GM18861 (cell line): ENCODE measurements at regions not wholly inside any gene's neighbourhood (a gene's known extent, or its start where the extent isn't known, plus 50 kb on each side); places are given as distances from the start of the nearest gene placed in this dataset.

Experiments
- ATAC-seq: cut with Tn5 transposase; IDR thresholded peaks from one replicate; pipeline ENCODE4 v1.9.1; 2021; ENCODE audit not compliant: unreplicated experiment

GRCh38 chr10:129393812-129394211 is 73.2 kb upstream of the MGMT start:
- no peak for ATAC-seq

DNA sequence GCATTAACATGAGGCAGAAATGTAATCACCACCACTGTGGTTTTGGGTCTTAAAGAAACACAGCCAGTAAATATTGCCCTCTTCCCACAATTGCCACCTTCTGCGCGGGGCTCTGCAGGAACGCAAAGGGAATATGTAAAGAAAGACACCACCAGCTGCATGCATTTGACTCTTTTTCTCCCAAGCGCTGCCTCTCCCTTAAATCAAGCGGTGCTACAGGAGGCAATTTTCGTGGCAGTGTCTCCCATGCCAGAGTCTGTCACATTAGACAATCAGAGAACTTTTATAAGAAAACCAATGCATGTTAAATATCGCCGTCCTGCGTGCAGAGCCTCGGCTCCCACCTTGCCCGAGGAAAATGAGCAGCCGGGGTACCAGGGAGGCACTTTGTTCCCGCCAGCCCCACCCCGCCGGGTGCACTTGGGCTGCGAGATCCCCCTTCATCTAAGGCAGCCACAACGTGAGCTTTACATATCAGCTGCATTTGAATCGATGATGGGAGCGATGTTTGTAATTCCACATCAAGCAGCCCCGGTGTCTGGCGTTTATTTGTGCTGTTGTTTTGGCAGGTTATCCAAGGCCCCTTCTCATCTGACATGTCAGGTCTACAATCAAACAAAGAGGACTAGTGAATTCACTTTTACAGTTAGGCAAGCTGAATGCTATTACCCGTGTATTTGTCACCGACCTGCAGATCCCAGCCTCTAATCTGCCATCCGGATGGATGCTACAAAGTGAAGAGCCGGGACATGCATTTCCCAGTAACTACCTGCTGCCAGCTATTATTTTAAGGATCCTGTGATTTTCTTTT is 72.3 kb upstream of the MGMT start:
- no peak for ATAC-seq

DNA sequence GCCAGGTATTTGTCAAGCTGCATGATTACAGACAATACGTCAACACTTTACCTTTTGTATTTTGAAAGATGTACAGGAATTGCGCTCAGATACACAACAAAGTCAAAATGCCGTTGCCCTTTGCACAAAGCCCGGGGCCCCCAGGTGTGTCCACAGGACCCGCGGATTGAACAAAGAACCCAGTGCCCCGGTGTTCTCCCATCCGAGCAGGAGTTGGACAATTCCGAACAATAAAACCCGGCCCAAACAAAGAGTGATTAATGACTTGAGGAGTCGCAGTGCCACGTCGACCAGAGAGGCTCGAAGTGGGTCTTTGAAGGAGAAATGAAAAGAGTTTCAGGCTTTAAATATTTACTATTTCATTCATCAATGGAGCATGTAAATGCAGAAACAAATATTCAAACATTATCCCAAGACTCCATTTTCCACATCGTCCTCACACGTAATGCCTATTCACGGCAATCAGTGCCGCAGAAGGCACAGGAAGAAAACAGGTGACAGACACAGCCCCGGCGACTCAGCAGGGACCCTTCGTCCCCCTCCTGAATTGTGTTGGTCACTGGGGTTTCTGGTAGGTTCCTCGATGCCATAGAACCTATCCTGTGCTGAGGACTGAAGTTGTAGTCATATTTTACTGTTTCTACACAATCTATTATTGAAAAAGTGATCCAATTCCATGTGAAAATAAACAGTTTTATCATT is 70.9 kb upstream of the MGMT start:
- ATAC-seq, result no peak

- no peak for ATAC-seq
These were observed 69.7 kb upstream of the MGMT start for GRCh38 chr10:129397198-129397974.

DNA sequence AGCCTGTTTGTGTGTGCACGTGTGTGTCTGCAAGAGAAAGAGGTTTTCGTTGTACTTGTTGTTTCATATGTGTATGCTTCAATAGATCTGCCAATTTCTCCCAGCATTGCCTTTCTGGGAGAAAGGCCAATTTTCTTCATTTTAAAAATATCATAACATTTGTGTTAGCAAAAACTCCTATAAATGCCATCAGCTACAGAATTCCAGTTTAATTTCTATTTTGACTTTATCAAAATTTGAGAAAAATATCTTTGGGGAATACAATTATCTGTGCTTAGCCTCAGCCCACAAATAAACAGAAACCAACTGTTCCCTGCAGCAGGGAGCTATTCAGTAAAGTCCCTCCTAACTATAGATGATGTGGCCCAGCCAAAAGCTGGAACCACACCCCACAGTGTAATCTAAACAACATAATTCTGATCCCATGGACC is 68.3 kb upstream of the MGMT start:
- no peak for ATAC-seq

DNA sequence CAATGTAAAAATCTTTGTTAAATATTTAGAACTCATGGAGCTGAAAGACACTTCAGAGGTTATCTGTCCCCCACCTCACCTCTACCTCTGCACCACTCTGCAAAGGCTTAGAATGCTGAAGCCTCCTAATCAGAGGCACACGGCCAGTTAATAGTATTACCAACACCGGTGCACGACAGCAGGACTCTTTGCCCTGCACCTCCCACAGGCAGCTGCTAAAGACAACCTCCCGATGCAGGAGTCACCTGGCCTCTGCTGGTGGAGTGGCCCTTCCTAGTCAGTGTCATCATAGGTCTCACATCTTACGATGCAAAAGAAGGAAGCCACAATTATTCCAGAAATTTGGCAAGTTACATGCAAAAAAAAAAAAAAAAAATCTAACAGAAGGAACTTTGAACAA is 66.6 kb upstream of the MGMT start:
- no peak for ATAC-seq

DNA sequence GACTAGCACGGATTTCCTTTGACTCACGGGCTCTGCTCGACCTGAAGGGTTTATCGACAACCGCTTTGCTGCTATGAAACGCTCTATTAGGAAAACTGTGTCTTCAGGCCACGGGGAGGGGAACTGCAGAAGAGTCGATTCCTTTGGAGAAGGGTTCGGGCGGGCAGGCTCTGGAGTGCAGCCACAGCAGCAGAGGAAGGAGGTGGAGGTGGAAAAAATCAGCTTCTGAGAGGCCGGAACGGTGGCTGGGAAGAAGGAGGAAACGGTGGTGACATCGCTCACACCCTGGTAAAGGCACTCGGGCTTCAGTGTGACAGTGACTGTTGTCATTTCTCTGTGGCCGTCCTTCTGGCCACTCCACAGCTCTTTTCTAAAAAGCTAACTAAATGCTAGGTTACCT is 64.6 kb upstream of the MGMT start:
- no peak for ATAC-seq

DNA sequence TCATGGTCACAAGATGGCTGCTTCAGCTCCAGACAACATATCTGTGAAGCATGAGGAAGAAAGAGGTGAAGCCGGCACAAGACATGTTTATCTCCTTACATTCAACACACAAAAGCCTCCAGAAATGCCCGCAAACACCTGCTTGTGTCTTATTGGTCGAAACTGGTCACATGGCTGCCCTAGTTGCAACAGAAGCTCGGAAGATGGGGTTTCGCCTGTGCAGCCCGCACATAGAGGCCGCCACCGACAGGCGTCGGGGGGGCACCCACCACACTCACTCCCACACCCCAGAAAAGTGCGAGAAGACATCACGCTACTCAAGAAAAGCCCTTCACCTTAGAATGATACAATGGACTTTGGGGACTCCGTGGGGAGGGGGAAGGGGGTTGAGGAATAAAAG is 63.0 kb upstream of the MGMT start:
- ATAC-seq, result no peak

DNA sequence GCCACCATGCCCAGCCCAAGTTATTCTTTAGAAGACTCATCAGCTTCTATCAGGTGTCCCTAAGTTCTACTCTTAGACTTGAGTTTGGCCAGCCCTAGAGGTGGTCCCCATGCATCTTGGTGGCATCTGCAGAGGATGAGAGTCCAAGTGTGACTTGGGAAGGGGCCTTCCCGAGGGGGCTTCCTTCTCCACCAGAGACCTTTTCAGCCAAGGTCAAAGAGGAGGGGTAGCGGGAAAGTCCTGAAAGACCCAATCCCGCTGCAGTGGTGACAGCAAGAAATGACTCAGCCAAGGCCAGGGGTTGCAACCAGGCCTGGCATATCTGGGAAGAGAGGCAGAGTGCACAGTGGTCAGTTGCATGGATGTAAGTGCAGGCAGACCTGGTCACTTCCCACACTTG is 61.7 kb upstream of the MGMT start:
- ATAC-seq, result no peak

DNA sequence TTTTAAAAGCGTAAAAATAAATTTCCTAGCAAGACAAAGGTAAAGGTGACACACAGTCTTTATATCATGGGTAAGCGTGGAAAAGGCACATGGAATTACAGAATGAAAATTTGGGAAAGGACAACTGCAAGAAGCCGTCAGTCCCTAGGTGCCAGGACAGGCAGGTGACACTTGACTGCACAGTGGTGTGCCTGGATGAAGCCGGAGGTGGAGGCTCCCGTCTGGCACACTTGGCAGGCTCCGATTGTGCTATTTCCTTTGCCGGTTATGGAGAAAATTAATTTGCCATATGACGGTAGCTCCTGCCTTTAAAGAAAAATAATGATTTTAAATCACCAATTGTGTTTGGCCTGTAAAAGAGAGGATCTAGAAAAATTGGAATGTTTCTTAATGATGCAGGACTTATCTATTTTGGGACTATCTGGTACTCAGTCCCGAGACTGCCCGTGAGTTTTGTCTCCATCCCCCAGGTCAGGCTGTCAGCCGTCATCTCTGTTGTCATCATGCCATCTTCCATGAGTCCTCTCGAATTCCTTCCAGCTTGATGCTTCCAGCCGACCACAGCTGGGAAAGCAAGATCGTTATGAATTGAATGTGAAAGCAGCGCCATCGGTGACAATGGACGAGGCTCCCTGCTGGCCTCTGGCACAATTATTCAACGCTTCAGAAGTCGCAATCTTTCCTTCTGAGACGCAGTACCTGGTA is 56.2 kb upstream of the MGMT start:
- ATAC-seq, result no peak

- ATAC-seq, result no peak
These were observed 55.7 kb upstream of the MGMT start for GRCh38 chr10:129411393-129411705.

DNA sequence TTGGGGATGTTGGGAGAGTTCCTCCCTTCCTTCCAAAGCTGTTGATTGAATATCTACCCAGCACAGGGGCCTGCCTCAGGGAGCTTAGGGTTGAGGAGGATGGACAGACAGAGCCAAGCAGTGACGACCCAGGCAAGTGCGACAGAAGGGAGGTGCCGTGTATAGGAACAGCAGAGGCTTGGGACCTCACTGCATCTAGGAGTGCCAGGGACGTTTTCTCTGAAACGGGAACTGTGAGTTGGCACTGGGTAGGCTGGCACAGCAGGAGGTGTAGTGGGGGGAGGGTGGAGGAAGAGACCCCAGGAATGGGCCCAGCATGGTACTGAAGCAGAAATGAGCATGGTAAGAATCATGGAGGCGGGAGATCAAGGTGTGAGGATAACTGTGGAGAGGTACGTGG is 55.3 kb upstream of the MGMT start:
- no peak for ATAC-seq

- no peak for ATAC-seq
These were observed 54.0 kb upstream of the MGMT start for GRCh38 chr10:129413024-129413423.

GRCh38 chr10:129415215-129416140 is 51.6 kb upstream of the MGMT start:
- ATAC-seq, result no peak

GRCh38 chr10:129416155-129416554 is 50.9 kb upstream of the MGMT start:
- no peak for ATAC-seq

DNA sequence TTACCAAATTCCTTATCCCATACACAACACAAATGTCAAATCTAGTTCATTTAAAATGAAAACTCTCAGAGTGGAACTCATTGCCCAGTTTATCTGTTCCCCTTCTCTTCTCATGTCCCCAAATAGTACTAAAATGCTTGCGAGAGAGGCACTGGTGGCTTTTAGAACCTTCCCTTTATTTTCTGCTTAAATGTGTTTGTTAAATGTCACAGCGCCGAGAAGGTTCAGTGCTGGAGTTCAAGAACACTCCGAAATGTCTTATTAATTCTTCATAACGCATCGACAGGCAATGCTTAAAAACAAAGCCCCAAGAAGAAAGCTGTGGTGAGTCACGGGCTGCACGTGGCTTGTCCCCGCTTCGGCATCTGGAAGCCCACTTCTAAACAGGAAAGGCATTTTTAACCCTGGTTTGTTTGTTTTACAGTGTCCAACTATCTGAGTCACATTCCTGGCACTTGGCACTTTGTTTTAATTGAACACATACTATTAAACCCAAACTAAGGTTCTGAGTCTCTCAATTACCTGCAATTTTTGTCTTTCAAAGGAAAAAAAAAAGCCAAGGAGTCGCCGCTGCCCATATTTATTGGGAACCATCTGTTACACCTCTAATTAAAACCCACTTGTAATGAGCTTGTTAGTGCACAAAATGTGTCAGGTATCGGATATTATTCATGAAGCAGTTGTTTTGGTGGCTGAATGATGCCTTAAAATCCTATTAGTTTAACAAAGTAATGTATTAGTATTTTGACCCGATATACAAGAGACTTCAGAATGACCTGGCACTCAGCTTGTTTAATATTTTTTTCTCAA is 49.9 kb upstream of the MGMT start:
- no peak for ATAC-seq
